Neural progenitor cell (in vitro differentiated cells): ENCODE measurements at regions not wholly inside any gene's neighbourhood (a gene's known extent, or its start where the extent isn't known, plus 50 kb on each side); places are given as distances from the start of the nearest gene placed in this dataset.

Experiments used
- CTCF ChIP-seq: fragments of 200-600 bp; sonication (generic); IDR thresholded peaks from 2 replicates; pipeline ENCODE4 v1.5.1; 2017; ENCODE audit warnings: antibody characterized with exemption, mild to moderate bottlenecking
- EZH2phosphoT487 ChIP-seq: fragments of 200-600 bp; sonication (generic); IDR thresholded peaks from 2 replicates; pipeline ENCODE4 v1.6.1; 2017; ENCODE audit warnings: antibody characterized with exemption

- TF ChIP-seq CTCF = no peak
- TF ChIP-seq EZH2phosphoT487 = no peak
Measured at GRCh38 chr2:19577723-19578122, 219.3 kb upstream of the OSR1 start.
